ENCODE measurements at regions not wholly inside any gene's neighbourhood (a gene's known extent, or its start where the extent isn't known, plus 50 kb on each side); places are given as distances from the start of the nearest gene placed in this dataset.

- TF ChIP-seq CTCF (IDR thresholded peaks at IDR 0.05; ENCODE audit: insufficient read depth, low read length, poor library complexity, severe bottlenecking): no peak
- TF ChIP-seq EZH2phosphoT487 (conservative IDR thresholded peaks at IDR 0.05; ENCODE audit: low read length): no peak
Measured at GRCh38 chr3:194995922-194996321, 275.0 kb downstream of the XXYLT1 start.

Data from SU-DHL-6 (cell line).